ENCODE measurements at regions not wholly inside any gene's neighbourhood (a gene's known extent, or its start where the extent isn't known, plus 50 kb on each side); places are given as distances from the start of the nearest gene placed in this dataset.
"Not testable (repeated sequence)": the region's sequence is repeated elsewhere in the genome, so short reads cannot be mapped to it uniquely, and the experiment has no call there.

DNA sequence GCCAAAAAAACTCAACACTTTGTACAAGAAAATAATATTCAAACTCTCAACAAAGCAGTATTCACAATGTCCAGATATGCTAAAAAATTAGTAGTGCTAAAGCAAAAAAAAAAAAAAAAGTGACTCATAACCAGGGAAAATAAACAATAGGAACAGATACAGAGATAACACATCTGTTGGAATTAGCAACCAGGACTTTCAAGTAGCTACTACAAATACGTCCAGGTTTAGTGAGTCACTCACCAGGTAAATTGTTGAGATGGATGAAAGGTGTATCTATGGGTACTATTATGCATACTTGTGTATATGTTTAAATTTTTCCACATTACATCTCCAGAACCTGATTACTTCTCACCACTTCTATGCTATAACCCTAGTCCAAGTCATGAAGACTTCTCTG lies 144.8 kb upstream of the SLC35F3 start:
- ChIA-PET CTCF (no interaction called here), POLR2A (no interaction called here)
- H3K9me3 Mint-ChIP-seq: no peaks in the 10 kb centered on the region
- ATAC-seq (ENCODE audit: low read depth) (no peak), DNase-seq (no peak)
- H3K36me3 Mint-ChIP-seq (ENCODE audit: low read depth): no peaks in the 10 kb centered on the region
- no peak overlapping the region for H3K4me3 Mint-ChIP-seq
- H3K4me1 Mint-ChIP-seq: no peaks in the 10 kb centered on the region
- no peak overlapping the region for H3K27ac Mint-ChIP-seq
- H3K27me3 Mint-ChIP-seq: peaks cover 2% of the 10 kb centered on the region
- intact Hi-C loops (cut with micrococcal nuclease): no loop called here
- TF ChIP-seq, protein P1, sequence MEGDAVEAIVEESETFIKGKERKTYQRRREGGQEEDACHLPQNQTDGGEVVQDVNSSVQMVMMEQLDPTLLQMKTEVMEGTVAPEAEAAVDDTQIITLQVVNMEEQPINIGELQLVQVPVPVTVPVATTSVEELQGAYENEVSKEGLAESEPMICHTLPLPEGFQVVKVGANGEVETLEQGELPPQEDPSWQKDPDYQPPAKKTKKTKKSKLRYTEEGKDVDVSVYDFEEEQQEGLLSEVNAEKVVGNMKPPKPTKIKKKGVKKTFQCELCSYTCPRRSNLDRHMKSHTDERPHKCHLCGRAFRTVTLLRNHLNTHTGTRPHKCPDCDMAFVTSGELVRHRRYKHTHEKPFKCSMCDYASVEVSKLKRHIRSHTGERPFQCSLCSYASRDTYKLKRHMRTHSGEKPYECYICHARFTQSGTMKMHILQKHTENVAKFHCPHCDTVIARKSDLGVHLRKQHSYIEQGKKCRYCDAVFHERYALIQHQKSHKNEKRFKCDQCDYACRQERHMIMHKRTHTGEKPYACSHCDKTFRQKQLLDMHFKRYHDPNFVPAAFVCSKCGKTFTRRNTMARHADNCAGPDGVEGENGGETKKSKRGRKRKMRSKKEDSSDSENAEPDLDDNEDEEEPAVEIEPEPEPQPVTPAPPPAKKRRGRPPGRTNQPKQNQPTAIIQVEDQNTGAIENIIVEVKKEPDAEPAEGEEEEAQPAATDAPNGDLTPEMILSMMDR (IDR thresholded peaks at IDR 0.05): no peak

- POLR2A ChIA-PET; DNase-seq; H3K4me3 Mint-ChIP-seq; CTCF ChIA-PET; H3K36me3 Mint-ChIP-seq (ENCODE audit: low read depth); H3K9me3 Mint-ChIP-seq; H3K4me1 Mint-ChIP-seq; H3K27me3 Mint-ChIP-seq; ATAC-seq (ENCODE audit: low read depth); intact Hi-C loops (cut with micrococcal nuclease); H3K27ac Mint-ChIP-seq: not testable (repeated sequence)
These were observed 140.2 kb upstream of the SLC35F3 start for GRCh38 chr1:233764304-233764703.

- peaks cover 11% of the 10 kb centered on the region for H3K9me3 Mint-ChIP-seq
- no peak overlapping the region for H3K4me3 Mint-ChIP-seq
- peaks cover 2% of the 10 kb centered on the region for H3K27me3 Mint-ChIP-seq
- intact Hi-C loops (cut with micrococcal nuclease): no loop called here
- ChIA-PET POLR2A (no interaction called here), CTCF (no interaction called here)
- no peaks in the 10 kb centered on the region for H3K4me1 Mint-ChIP-seq
- ATAC-seq (ENCODE audit: low read depth): no peak
- no peaks in the 10 kb centered on the region for H3K36me3 Mint-ChIP-seq (ENCODE audit: low read depth)
- H3K27ac Mint-ChIP-seq: no peak overlapping the region
- TF ChIP-seq, protein P1 (IDR thresholded peaks at IDR 0.05): no peak
- no peak for DNase-seq
These were observed 126.9 kb upstream of the SLC35F3 start for GRCh38 chr1:233777566-233777965.

DNA sequence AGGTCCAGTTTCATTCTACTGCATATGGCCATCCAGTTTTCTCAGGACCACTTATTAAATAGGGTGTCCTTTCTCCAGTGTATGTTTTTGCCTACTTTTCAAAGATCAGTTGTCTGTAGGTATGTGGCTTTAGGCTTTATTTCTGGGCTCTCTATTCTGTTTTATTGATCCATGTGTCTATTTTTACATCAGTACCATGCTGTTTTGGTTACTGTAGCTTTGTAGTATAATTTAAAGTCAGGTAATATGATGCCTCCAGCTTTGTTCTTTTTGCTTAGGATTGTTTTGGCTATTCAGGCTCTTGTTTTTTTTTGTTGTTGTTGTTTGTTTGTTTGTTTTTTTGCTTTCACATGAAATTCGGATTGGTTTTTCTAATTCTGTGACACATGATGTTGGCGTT lies 124.4 kb upstream of the SLC35F3 start:
- Mint-ChIP-seq H3K4me1 (no peaks in the 10 kb centered on the region), H3K36me3 (ENCODE audit: low read depth) (no peaks in the 10 kb centered on the region), H3K27me3 (peaks cover 2% of the 10 kb centered on the region), H3K4me3 (no peak overlapping the region), H3K9me3 (peaks cover 11% of the 10 kb centered on the region), H3K27ac (no peak overlapping the region)
- ChIA-PET POLR2A (no interaction called here), CTCF (no interaction called here)
- TF ChIP-seq, protein P1 (IDR thresholded peaks at IDR 0.05): no peak
- ATAC-seq (ENCODE audit: low read depth): no peak
- no peak for DNase-seq
- intact Hi-C loops (cut with micrococcal nuclease): no loop called here

DNA sequence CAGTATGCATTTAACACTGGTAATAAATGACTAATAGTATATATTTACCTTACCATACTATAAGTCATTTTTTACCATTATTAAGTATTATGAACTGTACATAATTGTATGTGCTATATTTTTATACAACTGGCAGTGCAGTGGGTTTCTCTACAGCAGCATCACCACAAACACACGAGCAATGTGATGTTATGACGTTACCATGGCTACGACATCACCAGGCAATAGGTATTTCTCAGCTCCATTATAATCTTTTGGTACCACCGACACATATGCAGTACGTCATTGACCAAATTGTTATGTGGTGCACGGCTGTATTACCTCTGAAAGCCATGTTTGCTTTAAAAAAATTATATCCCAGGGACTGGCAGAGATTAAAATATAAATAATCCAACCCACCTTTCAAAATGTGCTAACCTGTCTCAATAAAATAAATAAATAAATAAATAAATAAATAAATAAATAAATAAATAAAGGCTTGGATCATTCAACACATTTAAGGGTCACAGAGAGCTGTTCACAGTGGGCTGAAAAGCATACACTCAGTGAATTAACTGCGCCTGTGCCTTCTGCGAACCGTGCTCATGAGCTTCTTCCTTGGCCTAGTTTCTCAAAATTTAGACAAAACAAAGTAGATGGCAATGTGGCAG lies 121.4 kb upstream of the SLC35F3 start:
- POLR2A ChIA-PET: no interaction called here
- DNase-seq (no peak), ATAC-seq (ENCODE audit: low read depth) (no peak)
- CTCF ChIA-PET: interaction anchor here (1.5 kb wide), 1 partner anchor 8 kb away, joined by 4 read pairs; no protein-coding TSS in a partner anchor
- Mint-ChIP-seq H3K4me3 (no peak overlapping the region), H3K27me3 (no peaks in the 10 kb centered on the region), H3K9me3 (peaks cover 11% of the 10 kb centered on the region), H3K4me1 (no peaks in the 10 kb centered on the region), H3K27ac (no peak overlapping the region), H3K36me3 (ENCODE audit: low read depth) (no peaks in the 10 kb centered on the region)
- intact Hi-C loops (cut with micrococcal nuclease): no loop called here
- TF ChIP-seq, protein P1 (IDR thresholded peaks at IDR 0.05): no peak

- H3K27me3 Mint-ChIP-seq: peaks cover 5% of the 10 kb centered on the region
- no peaks in the 10 kb centered on the region for H3K4me1 Mint-ChIP-seq
- no peaks in the 10 kb centered on the region for H3K36me3 Mint-ChIP-seq (ENCODE audit: low read depth)
- ATAC-seq (ENCODE audit: low read depth) (no peak), DNase-seq (no peak)
- ChIA-PET CTCF (interaction anchor here (2.1 kb wide), 1 partner anchor 483 kb away, joined by 9 read pairs; no protein-coding TSS in a partner anchor), POLR2A (no interaction called here)
- TF ChIP-seq, protein P1 (IDR thresholded peaks at IDR 0.05): no peak
- intact Hi-C loops (cut with micrococcal nuclease): no loop called here
- no peak overlapping the region for H3K27ac Mint-ChIP-seq
- no peak overlapping the region for H3K4me3 Mint-ChIP-seq
- no peaks in the 10 kb centered on the region for H3K9me3 Mint-ChIP-seq
These were observed 116.9 kb upstream of the SLC35F3 start for GRCh38 chr1:233787599-233787998.

Data from activated B cell treated with CpG ODN at 0.5 μM for 24 hours (primary cell).